Body of pancreas (tissue), 4 donors: ENCODE measurements at regions not wholly inside any gene's neighbourhood (a gene's known extent, or its start where the extent isn't known, plus 50 kb on each side); places are given as distances from the start of the nearest gene placed in this dataset.

Experiments
- ATAC-seq: fragments of 150-250 bp; one replicate; pipeline ENCODE4 v1.9.1; 2016
- DNase-seq, 4 donors: peaks; one replicate each; pipeline ENCODE4 v3.0.0-alpha.2; 2019
- H3K27ac ChIP-seq, 4 donors: fragments of 200-600 bp; sonication (generic); 1 replicate in 3 of 4; 2 replicates in 1 of 4; pipeline versions ENCODE4 v1.5.1 to v1.6.1; 2016 to 2019; ENCODE audit warnings: mild to moderate bottlenecking in 1 of 4, mixed read lengths in 1 of 4, moderate library complexity in 1 of 4
- H3K27me3 ChIP-seq, 2 donors: fragments of 200-600 bp; sonication (generic); one replicate each; pipeline ENCODE4 v1.6.0; 2016; ENCODE audit warnings: mild to moderate bottlenecking in 1 of 2
- H3K36me3 ChIP-seq, 2 donors: fragments of 200-600 bp; sonication (generic); replicated peaks in 1 of 2; 2 replicates each; pipeline ENCODE4 v1.5.1; 2016; ENCODE audit warnings: low read depth in 2 of 2; ENCODE audit not compliant: insufficient read depth in 1 of 2
- H3K4me1 ChIP-seq: fragments of 200-600 bp; sonication (generic); one replicate; pipeline ENCODE4 v1.6.0; 2016
- H3K4me3 ChIP-seq, 2 donors: fragments of 200-600 bp; sonication (generic); 1 replicate in 1 of 2; 2 replicates in 1 of 2; pipeline ENCODE4 v1.5.1; 2016 to 2019
- H3K9me3 ChIP-seq, 3 donors: fragments of 200-600 bp; sonication (generic); 1 replicate in 2 of 3; 2 replicates in 1 of 3; pipeline ENCODE4 v1.5.1; 2016
- CTCF ChIP-seq, 7 experiments: fragments of 450-650 bp in 4 of 7; fragments of 200-600 bp in 3 of 7; sonication (generic) in 3 of 7; IDR thresholded peaks; one replicate each; pipeline ENCODE4 v1.5.1; 2016 to 2019; ENCODE audit warnings: antibody characterized with exemption in 7 of 7
- POLR2A ChIP-seq, 3 donors: fragments of 450-650 bp; IDR thresholded peaks; one replicate each; pipeline ENCODE4 v1.6.1; 2016; ENCODE audit warnings: antibody characterized with exemption in 3 of 3, mild to moderate bottlenecking in 2 of 3
- WGBS, 2 donors: methylation state at CpG; one replicate each; pipeline ENCODE4 v1.1.5; 2017; 5-methylcytosine and 5-hydroxymethylcytosine counted together
- intact Hi-C: fragments of 100-400 bp; cut with DNase I; formaldehyde crosslinking; loops from one replicate; pipeline ENCODE4 v1.15.1; 2023

- Histone ChIP-seq H3K27me3 (no peaks in the 10 kb centered on the region), H3K36me3 (no peaks in the 10 kb centered on the region), H3K4me3 (no peak overlapping the region), H3K9me3 (no peaks in the 10 kb centered on the region), H3K27ac (no peak overlapping the region), H3K4me1 (no peaks in the 10 kb centered on the region)
- TF ChIP-seq POLR2A (IDR thresholded peaks at IDR 0.05) (no peak), CTCF (IDR thresholded peaks at IDR 0.05) (no peak)
- 50 to 77% methylated on average over 1 of the region's 1 CpG for WGBS, 2 donors
- DNase-seq, result no peak
- no peak for ATAC-seq
- intact Hi-C loops, result no loop called here
Observed at GRCh38 chr9:118711843-118712242, 657.4 kb downstream of the BRINP1 start.

GRCh38 chr9:118721276-118721675 lies 648.0 kb downstream of the BRINP1 start:
- TF ChIP-seq POLR2A (IDR thresholded peaks at IDR 0.05), result no peak

GRCh38 chr9:118721923-118722322 lies 647.3 kb downstream of the BRINP1 start:
- Histone ChIP-seq H3K27me3 (no peaks in the 10 kb centered on the region), H3K27ac (no peak overlapping the region), H3K9me3 (no peaks in the 10 kb centered on the region), H3K4me3 (no peak overlapping the region), H3K36me3 (no peaks in the 10 kb centered on the region), H3K4me1 (no peaks in the 10 kb centered on the region)
- WGBS, 2 donors, result 6 to 12% methylated on average over 2 of the region's 2 CpGs
- intact Hi-C loops, result no loop called here
- TF ChIP-seq POLR2A (IDR thresholded peaks at IDR 0.05) (no peak), CTCF (IDR thresholded peaks at IDR 0.05) (no peak)
- no peak for DNase-seq
- ATAC-seq, result no peak

More at GRCh38 chr9:118721276-118721675, 648.0 kb downstream of the BRINP1 start:
- Histone ChIP-seq H3K36me3 (no peaks in the 10 kb centered on the region), H3K9me3 (no peaks in the 10 kb centered on the region), H3K4me1 (no peaks in the 10 kb centered on the region), H3K27me3 (no peaks in the 10 kb centered on the region), H3K4me3 (no peak overlapping the region), H3K27ac (no peak overlapping the region)
- 61 to 69% methylated on average over 3 of the region's 3 CpGs for WGBS, 2 donors
- ATAC-seq, result no peak
- intact Hi-C loops, result no loop called here
- DNase-seq, result no peak

GRCh38 chr9:118729981-118730380 lies 639.3 kb downstream of the BRINP1 start:
- DNase-seq (no peak), ATAC-seq (no peak)
- Histone ChIP-seq H3K9me3 (no peaks in the 10 kb centered on the region), H3K27ac (no peak overlapping the region), H3K4me3 (no peak overlapping the region), H3K27me3 (no peaks in the 10 kb centered on the region), H3K4me1 (no peaks in the 10 kb centered on the region), H3K36me3 (no peaks in the 10 kb centered on the region)
- WGBS, 2 donors, result 83% methylated on average over 2 of the region's 2 CpGs
- intact Hi-C loops, result no loop called here
- TF ChIP-seq CTCF (IDR thresholded peaks at IDR 0.05) (no peak), POLR2A (IDR thresholded peaks at IDR 0.05) (no peak)

- DNase-seq, result no peak
- Histone ChIP-seq H3K4me1 (no peaks in the 10 kb centered on the region), H3K4me3 (no peak overlapping the region), H3K9me3 (no peaks in the 10 kb centered on the region), H3K36me3 (no peaks in the 10 kb centered on the region), H3K27ac (no peak overlapping the region), H3K27me3 (no peaks in the 10 kb centered on the region)
- TF ChIP-seq POLR2A (IDR thresholded peaks at IDR 0.05) (no peak), CTCF (IDR thresholded peaks at IDR 0.05) (no peak)
- 18 to 73% methylated on average over 1 of the region's 1 CpG for WGBS, 2 donors
- intact Hi-C loops, result no loop called here
- no peak for ATAC-seq
Observed at GRCh38 chr9:118732998-118733397, 636.2 kb downstream of the BRINP1 start.
